Jurkat, Clone E6-1 (cell line): ENCODE measurements at regions not wholly inside any gene's neighbourhood (a gene's known extent, or its start where the extent isn't known, plus 50 kb on each side); places are given as distances from the start of the nearest gene placed in this dataset.
"Not testable (repeated sequence)": the region's sequence is repeated elsewhere in the genome, so short reads cannot be mapped to it uniquely, and the experiment has no call there.

Experiments used
- DNase-seq: peaks from one replicate; pipeline ENCODE4 v3.0.0-alpha.2; 2011; ENCODE audit warnings: low read depth, low spot score
- H3K4me3 ChIP-seq: 2 replicates; pipeline ENCODE4 v1.5.1; 2011; ENCODE audit warnings: mild to moderate bottlenecking, low read length, control low read depth, moderate library complexity

DNA sequence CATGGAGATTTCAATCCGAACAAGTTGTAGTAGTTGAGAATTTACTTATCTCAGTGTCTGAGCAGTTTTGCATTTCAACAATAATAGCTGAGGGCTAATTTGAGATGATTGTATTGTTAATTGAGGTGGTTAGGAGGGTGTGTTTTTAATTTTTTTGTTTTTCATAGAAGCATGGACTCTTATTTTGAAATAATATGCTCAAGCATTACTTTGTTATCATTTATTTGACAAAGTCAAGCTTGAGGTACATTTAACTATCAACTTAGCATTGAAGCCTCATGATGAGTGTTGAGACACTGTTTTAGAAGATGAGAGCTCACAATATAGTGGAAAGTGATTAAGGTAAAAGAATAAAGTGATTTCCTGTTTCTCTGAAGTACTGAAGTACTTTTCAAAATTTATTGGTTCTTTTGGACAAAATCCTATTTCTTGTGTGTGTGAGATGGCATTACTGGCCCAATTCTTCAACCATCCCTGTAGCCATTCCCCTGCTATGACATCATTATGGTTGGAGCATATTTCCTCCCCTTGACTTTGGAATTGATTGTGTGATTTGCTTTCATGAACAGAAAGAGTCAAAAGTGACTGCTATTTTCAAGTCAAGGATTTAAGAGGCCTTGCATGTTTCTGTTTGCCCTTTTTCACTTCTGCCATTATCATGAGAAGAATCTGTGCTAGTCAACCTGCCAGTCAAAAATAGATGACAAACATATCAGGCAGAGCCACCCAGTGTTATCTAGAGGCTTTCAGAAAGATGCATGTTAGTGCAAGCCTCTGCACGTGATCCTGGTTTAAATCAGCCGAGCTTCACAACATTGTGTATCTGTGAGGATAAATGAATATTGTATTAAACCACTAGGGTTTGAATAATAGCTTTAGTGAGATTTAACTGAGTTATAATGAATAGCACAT is 1112.3 kb upstream of the CITED2 start:
- DNase-seq = no peak
- no peak overlapping the region for H3K4me3 ChIP-seq

DNA sequence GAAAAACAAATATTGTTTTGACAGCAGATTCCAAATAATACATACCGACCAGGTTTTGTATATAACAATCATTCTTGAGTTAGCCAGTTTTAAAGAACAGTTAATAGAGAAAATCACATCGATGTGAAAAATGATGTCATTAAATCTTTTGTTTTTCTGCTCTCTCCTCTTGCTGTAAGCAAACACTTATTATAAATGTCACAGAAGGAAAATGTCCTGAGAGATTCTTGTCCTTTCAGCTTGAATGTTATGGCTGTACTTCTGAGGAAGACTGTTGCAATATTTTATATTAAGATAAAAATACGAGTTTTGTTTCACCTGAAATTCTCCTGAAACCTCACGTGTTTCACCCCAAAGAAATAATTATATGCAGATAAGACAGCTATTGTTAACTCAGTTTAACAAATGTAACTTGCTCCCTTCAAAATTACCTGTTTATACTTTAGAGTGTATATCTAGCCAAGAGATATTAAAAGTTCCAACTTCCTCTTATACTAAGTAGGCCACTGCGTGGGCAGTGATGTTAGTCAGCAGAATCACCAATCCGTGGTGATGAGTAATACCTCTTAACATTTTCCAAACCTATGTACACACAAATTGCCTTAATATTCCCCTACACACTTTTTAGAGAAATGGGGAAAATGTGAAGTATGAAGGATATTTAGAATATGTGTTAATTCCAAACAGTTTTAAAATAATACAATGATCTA is 1111.4 kb upstream of the CITED2 start:
- no peak for DNase-seq

DNA sequence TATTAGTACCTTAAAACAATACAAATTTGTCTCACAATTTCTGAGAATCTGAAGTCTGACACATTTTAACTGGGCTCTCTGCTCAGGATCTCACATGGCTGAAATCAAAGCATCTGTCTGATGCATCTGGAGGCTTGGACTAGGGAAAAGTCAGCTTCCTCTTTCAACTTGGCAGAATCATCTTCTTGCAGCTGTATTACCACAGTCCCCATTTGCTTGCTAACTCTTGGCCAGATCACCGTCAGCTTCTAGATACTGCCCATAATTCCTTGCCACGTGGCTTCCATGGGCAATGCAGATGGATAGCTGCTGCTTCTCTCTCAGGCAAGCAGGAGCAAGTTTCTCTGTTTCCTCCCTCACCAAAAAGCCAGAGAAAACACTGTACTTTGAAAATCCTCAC is 1106.4 kb upstream of the CITED2 start:
- H3K4me3 ChIP-seq = no peak overlapping the region
- no peak for DNase-seq

More for the DNA sequence above, 1111.4 kb upstream of the CITED2 start:
- H3K4me3 ChIP-seq = no peak overlapping the region

DNA sequence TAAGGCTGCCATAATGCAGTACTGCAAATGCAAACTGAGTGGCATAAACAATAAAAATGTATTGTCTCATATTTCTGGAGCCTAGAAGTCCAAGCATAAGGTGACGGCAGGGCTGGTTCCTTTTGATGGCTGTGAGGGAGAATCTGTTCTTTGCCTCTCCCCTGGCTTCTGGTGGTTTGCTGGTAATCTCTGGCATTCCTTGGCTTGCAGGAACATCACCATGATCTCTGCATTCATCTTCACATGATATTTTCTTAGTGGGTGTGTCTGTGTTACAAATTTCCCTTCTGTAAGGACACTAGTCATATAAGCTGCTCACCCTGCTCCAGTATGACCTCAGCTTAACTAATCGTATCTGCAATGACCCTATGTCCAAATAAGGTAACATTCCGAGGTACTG is 1104.2 kb upstream of the CITED2 start:
- no peak for DNase-seq
- H3K4me3 ChIP-seq = no peak overlapping the region

DNA sequence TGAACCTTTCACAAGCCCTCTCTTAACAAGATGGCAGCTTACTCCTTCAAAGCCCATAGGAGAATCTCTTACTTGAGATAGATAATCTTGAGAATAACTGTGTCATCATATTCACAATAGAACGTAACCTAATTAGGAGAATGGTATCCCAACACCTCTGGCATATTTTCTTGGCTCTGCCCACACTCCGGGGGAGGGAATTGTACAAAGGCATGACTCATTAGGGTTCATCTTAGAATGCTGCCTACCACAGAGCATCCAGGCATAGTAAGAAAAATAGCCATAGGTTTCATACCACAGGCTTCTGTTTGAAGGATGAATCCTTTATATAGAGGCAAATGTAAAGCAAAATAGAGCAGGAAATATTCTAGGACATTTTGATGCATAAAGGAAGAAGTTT is 1100.6 kb upstream of the CITED2 start:
- H3K4me3 ChIP-seq = no peak overlapping the region
- DNase-seq = no peak

DNA sequence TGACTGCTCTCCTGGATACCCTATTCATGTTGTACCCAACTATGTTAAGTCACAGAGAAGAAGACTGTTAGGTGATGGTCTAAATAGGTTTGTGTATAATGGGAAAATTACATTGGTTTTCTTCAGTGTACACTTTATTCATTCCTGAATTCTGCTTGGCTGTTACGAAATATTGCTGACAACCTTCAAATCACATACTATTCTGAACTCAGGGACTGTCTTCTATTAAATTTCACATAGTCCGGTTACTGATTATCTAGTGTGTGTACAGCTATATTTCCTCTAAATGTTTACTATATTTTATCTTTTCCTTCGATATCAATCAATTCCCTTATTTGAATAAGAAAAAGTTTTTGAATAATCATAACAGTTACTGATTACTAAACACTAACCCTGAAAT is 1090.3 kb upstream of the CITED2 start:
- DNase-seq = no peak
- H3K4me3 ChIP-seq = no peak overlapping the region

DNA sequence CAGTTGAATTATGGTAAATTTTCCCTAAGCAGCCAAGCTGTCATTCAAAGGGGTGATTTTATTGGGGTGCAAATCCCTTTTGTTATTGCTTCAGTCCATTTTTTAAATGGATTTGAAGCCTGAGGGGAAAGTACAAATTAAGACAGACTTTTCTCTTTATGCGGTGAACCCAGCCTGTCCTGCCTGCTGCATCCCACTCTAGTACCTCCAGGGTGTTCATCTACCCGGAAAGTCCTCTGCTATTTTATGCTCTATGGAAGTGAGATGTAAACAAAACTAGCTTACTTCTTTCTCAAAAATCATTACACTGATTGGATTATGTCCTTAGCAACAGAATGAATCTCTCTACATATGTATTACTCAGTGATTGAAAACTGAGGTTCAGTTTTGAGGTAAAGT is 1088.9 kb upstream of the CITED2 start:
- DNase-seq = no peak
- H3K4me3 ChIP-seq = no peak overlapping the region

DNA sequence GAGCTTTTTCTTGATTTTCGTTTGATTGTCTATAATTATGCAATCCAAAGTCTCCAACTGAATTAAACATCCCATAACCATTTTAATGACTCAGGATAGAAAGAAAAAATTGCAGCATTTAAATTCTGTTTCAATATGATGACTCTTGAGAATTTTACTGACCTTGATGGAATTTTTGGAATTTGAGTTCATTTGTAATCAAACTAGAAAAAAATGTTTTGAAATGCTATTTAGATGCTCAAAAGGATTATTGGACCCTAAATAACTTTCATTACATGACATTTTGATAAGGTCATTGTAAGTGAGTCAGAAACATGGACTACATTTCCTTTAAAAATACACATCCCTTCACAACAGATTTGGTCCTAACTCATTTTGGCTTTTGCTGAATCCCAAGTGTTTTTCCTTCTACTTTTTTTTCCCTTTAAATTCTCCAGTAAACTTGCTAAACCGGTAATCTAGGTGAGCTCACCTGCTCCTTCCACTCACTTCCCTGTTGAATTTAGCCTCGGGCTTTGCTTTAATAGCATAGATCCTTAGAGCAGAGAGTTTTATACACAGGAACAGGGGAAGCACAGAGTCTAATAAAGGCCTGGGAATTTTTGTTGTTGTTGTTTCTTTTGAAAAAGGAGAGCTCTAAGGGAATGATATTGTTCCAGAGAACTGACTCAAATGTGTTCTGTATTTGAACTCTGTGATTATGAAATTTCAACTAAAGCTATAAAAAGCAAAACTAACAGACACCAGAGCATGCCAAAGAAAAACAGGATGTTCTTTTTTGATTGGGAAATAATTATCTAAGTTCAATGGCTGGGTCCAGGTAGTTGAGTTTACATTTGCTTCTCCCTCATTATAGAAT is 1088.2 kb upstream of the CITED2 start:
- no peak for DNase-seq
- H3K4me3 ChIP-seq = no peak overlapping the region

DNA sequence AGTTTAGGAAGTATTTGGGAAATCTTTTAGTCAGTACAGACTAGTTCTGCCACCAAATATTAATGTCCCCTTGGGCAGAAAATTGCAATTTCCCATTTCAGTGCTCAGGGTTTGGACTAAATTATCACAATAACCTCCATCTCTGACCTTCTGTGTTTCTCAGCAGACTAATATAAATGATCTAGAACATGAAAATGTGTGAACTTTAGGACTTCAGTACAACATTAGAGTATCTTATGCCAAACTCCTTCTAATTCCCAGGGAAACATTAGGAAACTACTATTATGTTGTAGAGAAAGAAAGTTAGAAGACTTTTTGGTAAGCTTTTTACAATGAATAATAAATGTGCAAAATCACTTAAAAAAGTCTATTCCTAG is 1087.6 kb upstream of the CITED2 start:
- DNase-seq = no peak
- H3K4me3 ChIP-seq = no peak overlapping the region

DNA sequence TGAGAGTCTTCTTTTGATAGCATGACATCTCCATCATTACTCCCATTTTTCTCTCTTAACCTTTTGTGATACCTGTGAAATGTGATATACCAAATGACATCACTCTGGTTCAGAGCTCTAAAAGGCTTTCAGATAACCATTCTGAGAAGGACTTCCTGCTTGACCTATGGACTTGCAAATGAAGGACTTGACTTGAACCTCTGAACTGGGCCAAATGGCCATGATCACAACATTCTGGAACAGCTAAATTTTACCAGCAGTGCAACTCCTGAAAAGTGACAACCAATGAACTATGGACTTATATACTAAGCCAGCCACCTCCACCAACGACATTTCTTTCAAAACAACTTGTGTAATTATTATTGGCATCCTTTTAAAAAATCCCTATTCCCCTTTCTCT is 1085.8 kb upstream of the CITED2 start:
- DNase-seq = no peak
- no peak overlapping the region for H3K4me3 ChIP-seq

DNA sequence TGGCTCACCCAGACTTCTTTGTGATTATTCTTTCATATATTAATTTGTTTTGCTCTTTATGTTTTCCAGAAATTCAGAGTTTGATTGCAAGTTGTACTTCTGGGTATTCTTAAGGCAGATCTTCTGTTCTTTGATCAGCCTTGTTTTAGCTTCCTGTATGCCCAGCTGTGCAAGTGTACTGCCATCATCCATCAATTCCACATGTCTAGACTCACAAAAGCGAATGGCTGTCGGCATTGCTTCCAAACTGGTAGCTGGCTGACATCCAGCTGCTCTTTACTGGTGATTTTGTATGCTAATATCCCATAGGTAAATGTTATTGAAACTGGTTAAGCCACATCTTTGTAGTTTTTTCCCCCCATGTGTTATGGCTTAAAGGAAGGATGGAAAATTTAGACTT is 1084.8 kb upstream of the CITED2 start:
- H3K4me3 ChIP-seq = no peak overlapping the region
- no peak for DNase-seq

DNA sequence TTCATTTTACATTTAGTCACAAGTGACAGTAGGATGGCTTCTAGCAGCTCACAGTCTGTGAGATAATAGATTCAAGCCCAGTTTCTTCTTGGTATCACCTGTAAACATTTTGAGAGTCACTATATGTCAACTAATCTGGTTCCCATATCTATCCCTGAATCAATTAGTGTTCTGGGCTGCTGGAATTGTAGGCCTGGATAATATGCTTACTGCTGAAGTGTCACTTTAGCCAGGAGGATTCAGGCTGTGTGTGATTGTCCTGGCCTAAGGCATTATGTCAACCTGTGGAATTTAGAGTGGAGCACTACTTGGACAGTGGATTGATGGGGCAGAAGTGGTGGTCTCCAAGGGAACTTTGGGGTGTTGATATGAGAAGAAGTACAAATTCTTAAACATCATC is 1071.8 kb upstream of the CITED2 start:
- H3K4me3 ChIP-seq = no peak overlapping the region
- no peak for DNase-seq

DNA sequence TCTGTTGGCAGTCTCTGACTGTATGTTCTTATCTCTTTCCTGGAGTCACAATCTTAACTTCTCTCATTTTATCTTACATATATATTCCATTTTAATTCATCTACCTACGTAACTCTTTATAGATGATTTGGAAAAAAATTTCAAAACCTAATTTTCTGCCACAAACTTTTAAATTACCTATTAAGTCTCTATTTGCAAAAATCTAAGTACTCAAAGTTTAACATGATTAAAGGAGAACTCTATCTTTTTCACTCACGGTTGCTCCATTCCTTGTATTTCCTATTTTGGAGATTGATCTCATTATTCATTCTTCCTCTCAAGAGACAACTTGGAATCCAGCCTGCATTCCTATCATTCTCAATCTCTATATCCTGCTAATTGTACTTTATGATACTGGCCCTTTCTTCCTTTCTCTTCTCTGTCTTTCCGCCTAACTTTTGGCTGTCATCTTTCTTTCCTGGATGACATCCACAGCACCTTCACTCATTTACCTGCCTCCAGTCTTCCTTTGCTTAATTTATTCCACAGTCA is 1071.1 kb upstream of the CITED2 start:
- DNase-seq = no peak
- no peak overlapping the region for H3K4me3 ChIP-seq

DNA sequence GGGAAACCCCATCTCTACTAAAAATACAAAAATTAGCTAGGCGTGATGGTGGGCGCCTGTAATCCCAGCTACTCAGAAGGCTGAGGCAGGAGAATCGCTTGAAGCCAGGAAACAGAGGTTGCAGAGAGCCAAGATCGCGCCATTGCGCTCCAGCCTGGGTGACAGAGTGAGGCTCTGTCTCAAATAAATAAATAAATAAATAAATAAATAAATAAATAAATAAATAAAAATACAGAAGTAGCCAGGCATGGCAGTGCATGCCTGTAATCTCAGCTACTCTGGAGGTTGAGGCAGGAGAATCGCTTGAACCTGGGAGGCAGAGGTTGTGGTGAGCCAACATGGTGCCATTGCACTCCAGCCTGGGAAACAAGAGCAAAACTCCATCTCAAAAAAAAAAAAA is 1068.7 kb upstream of the CITED2 start:
- not testable (repeated sequence) for DNase-seq, H3K4me3 ChIP-seq

DNA sequence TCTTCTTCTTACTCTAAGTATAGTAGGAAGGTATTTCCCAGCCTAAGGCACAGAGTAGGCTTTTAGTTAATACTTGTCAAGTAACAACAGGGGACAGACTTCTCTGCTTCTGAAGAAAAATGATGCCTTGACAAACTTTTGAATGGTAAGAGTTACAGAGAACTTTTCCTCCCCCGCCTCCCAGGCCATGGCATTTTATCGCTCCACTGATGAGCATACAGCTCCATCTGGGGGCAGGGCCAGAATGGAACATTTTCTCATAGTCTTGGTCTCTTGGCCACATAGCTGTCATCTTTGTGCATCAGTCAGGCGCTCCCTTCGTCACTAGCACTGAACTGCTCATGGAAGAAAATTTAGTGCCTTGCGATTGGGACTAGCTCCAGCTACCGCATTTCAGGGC is 1066.8 kb upstream of the CITED2 start:
- no peak for DNase-seq
- H3K4me3 ChIP-seq = no peak overlapping the region

DNA sequence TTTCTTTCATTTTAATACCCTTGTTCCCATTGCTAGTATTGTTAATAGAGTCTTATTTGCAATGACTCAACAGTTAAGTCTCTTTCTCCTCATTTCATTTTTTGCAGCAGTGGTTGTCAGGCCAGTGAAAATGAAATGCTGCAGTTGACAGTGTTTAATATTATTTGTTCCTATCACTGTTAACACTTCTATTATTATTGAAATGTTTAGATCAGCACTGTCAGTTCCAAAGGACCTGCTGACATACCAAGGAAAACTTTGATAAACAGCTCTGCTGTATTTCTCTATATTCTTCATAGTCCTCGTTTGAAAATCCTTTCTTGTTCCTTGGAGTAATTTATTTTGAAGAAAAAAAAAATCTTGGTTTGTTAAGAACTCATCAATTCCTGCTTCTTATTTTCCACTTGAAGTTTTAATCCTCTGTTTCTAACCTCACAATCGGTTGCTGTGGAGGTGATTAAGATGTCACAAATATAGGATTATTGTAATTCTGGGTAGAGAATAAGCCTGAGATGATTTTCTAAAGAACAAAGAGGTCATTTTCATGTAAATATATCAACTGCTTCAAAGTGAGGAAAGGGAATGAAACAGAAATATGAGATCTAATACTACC is 1065.9 kb upstream of the CITED2 start:
- DNase-seq = no peak

DNA sequence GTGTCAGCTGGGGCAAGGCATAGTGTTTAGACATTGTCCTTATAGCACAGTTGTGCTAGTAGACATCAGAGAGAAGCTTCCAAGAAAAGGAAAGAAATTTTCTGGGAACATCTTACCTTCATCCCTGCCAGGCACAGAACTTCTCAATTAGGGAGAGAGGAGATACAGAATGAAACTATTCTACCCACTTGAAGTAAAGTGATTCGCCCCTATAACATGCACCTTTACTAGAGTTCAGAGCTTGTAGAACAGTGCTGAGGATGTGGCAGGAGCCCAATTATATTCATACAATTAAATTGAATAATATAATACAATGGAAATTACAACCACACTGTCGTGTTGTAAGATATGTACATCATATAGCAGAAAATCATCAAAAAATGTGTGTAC is 1063.9 kb upstream of the CITED2 start:
- no peak for DNase-seq

More for the DNA sequence above, 1065.9 kb upstream of the CITED2 start:
- no peak overlapping the region for H3K4me3 ChIP-seq

DNA sequence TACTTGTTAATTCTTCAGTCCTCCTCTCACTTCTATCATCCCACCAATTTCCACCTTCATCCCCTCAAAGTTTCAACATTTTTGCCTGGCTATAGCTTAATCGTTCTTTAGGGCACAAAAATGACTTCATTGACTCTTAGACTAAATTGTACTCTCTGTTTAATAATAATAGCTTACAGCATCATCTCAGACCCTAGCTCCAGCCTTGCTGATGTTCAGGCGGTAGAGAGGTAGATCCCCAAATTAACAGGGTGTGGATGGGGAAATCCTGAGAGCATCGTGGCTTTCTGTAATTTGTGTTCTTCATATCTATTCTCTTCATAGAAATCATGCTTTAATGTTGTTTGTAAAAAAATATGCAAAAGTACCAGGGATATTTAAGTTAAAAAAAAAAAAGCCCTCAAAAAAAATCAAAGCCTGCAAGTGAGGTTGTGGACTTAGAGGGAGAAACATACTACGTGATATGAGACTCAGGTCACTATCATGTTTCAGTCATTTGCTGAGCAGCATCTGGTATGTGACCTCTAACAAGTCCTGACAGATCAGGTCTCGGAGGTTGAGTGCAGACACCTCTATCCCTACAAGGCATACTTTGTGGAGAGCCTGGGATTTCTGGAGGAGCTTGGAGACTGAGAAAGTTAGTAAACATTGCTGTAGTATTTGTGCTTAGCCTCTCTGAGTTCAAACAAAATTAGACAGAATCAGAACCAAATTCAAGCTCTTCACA is 1063.3 kb upstream of the CITED2 start:
- DNase-seq = no peak
- H3K4me3 ChIP-seq = no peak overlapping the region

More for the DNA sequence above, 1063.9 kb upstream of the CITED2 start:
- no peak overlapping the region for H3K4me3 ChIP-seq
